ENCODE measurements at regions not wholly inside any gene's neighbourhood (a gene's known extent, or its start where the extent isn't known, plus 50 kb on each side); places are given as distances from the start of the nearest gene placed in this dataset.
"Not testable (repeated sequence)": the region's sequence is repeated elsewhere in the genome, so short reads cannot be mapped to it uniquely, and the experiment has no call there.

GRCh38 chr1:189192741-189193520 is 1284.7 kb downstream of the BRINP3 start:
- DNase-seq (ENCODE audit: low read depth in 3 of 3, low spot score in 2 of 3): no peak

GRCh38 chr1:189205863-189206262 is 1271.8 kb downstream of the BRINP3 start:
- no peak for DNase-seq (ENCODE audit: low read depth in 3 of 3, low spot score in 2 of 3)

GRCh38 chr1:189206617-189207016 is 1271.0 kb downstream of the BRINP3 start:
- no peak for DNase-seq (ENCODE audit: low read depth in 3 of 3, low spot score in 2 of 3)

GRCh38 chr1:189211742-189212141 is 1265.9 kb downstream of the BRINP3 start:
- DNase-seq (ENCODE audit: low read depth in 3 of 3, low spot score in 2 of 3): no peak

- no peak for DNase-seq (ENCODE audit: low read depth in 3 of 3, low spot score in 2 of 3)
These were observed 1265.1 kb downstream of the BRINP3 start for GRCh38 chr1:189212606-189213005.

GRCh38 chr1:189216886-189217285 is 1260.8 kb downstream of the BRINP3 start:
- DNase-seq (ENCODE audit: low read depth in 3 of 3, low spot score in 2 of 3): no peak

GRCh38 chr1:189217646-189218045 is 1260.0 kb downstream of the BRINP3 start:
- DNase-seq (ENCODE audit: low read depth in 3 of 3, low spot score in 2 of 3): no peak

GRCh38 chr1:189220750-189221149 is 1256.9 kb downstream of the BRINP3 start:
- DNase-seq (ENCODE audit: low read depth in 3 of 3, low spot score in 2 of 3): no peak

GRCh38 chr1:189225794-189226145 is 1251.9 kb downstream of the BRINP3 start:
- not testable (repeated sequence) for DNase-seq (ENCODE audit: low read depth in 3 of 3, low spot score in 2 of 3)

- no peak for DNase-seq (ENCODE audit: low read depth in 3 of 3, low spot score in 2 of 3)
These were observed 1250.9 kb downstream of the BRINP3 start for GRCh38 chr1:189226779-189227178.

- no peak for DNase-seq (ENCODE audit: low read depth in 3 of 3, low spot score in 2 of 3)
These were observed 1240.7 kb downstream of the BRINP3 start for GRCh38 chr1:189237008-189237407.

- no peak for DNase-seq (ENCODE audit: low read depth in 3 of 3, low spot score in 2 of 3)
These were observed 1223.9 kb downstream of the BRINP3 start for GRCh38 chr1:189253601-189254350.

- not testable (repeated sequence) for DNase-seq (ENCODE audit: low read depth in 3 of 3, low spot score in 2 of 3)
These were observed 1216.5 kb downstream of the BRINP3 start for GRCh38 chr1:189261128-189261527.

- DNase-seq (ENCODE audit: low read depth in 3 of 3, low spot score in 2 of 3): no peak
These were observed 1208.7 kb downstream of the BRINP3 start for GRCh38 chr1:189269011-189269410.

GRCh38 chr1:189274267-189274666 is 1203.4 kb downstream of the BRINP3 start:
- DNase-seq (ENCODE audit: low read depth in 3 of 3, low spot score in 2 of 3): no peak

GRCh38 chr1:189275796-189276195 is 1201.9 kb downstream of the BRINP3 start:
- DNase-seq (ENCODE audit: low read depth in 3 of 3, low spot score in 2 of 3): no peak

- no peak for DNase-seq (ENCODE audit: low read depth in 3 of 3, low spot score in 2 of 3)
These were observed 1188.3 kb downstream of the BRINP3 start for GRCh38 chr1:189289346-189289745.

GRCh38 chr1:189301235-189301634 is 1176.4 kb downstream of the BRINP3 start:
- DNase-seq (ENCODE audit: low read depth in 3 of 3, low spot score in 2 of 3): no peak

- DNase-seq (ENCODE audit: low read depth in 3 of 3, low spot score in 2 of 3): no peak
These were observed 1172.4 kb downstream of the BRINP3 start for GRCh38 chr1:189305279-189305678.

- DNase-seq (ENCODE audit: low read depth in 3 of 3, low spot score in 2 of 3): no peak
These were observed 1165.7 kb downstream of the BRINP3 start for GRCh38 chr1:189311915-189312314.

GRCh38 chr1:189312499-189312898 is 1165.2 kb downstream of the BRINP3 start:
- no peak for DNase-seq (ENCODE audit: low read depth in 3 of 3, low spot score in 2 of 3)

GRCh38 chr1:189313488-189313887 is 1164.2 kb downstream of the BRINP3 start:
- DNase-seq (ENCODE audit: low read depth in 3 of 3, low spot score in 2 of 3): no peak
